Daoy (cell line): ENCODE measurements at regions not wholly inside any gene's neighbourhood (a gene's known extent, or its start where the extent isn't known, plus 50 kb on each side); places are given as distances from the start of the nearest gene placed in this dataset.

ENCODE experiments used
- DNase-seq: peaks from one replicate; pipeline ENCODE4 v3.0.0-alpha.2; 2015; ENCODE audit warnings: low read depth

DNA sequence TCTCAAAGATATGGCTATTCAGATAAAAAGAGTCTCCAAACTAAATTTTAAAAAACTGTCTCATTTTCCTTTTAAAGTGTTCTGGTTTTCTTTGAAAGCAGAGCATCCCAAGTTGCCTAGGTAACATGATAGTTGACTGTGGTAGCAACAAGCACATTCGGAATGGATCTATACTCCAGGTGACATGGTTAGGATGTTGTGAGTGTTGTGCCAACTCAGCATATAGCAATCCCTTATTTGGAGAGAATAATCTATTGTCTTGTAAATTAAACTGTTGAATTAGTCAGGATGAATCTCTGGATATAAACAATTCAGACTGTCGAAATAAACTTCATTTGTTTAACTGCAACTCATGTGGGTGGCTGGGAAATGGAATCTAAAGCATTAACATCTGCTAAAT is 418.6 kb downstream of the TUSC7 start:
- no peak for DNase-seq

DNA sequence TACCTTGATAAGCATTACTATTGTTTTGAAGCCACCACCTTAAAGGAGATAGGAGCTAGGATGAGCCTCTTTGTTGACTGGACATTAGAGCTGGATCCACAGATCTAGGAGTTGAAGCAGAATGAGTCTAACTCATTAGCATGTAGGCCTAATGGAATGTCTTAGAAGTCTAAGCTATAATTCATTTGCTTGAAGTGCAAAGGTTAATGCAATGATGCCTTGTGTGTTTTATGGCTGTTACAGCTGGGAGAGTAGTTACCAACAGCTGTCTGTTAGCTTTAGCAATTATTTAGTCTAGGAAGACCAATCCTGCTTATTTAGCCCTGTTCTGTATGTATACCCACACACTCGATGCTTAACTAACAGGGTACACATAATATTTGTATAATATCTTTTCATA is 419.3 kb downstream of the TUSC7 start:
- no peak for DNase-seq

DNA sequence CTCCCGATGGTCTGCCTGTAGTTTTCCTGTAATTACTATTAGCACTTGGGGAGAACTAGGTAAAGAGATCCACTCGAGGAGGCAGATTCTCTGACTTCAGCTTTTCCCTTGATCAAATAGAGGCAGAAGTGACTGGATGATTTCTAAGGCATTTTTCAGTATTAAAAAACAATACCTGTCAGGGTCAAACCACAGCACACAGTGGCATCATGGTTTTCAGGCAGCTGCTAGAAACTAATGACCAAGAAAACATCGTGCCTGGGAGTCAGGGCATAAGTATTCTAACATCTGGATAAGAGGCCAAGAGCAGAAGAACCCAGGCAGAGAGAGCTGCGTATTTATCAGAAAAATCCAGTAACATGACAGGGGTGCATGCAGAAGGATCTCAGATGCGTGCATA is 419.9 kb downstream of the TUSC7 start:
- DNase-seq, result no peak

GRCh38 chr3:117130222-117130621 is 420.6 kb downstream of the TUSC7 start:
- no peak for DNase-seq

GRCh38 chr3:117131259-117131658 is 421.7 kb downstream of the TUSC7 start:
- DNase-seq, result no peak

- DNase-seq, result no peak
Observed at GRCh38 chr3:117133066-117133465, 423.5 kb downstream of the TUSC7 start.

GRCh38 chr3:117135207-117135606 is 425.6 kb downstream of the TUSC7 start:
- no peak for DNase-seq

- no peak for DNase-seq
Observed at GRCh38 chr3:117136003-117136402, 426.4 kb downstream of the TUSC7 start.

- no peak for DNase-seq
Observed at GRCh38 chr3:117137065-117137464, 427.5 kb downstream of the TUSC7 start.

DNA sequence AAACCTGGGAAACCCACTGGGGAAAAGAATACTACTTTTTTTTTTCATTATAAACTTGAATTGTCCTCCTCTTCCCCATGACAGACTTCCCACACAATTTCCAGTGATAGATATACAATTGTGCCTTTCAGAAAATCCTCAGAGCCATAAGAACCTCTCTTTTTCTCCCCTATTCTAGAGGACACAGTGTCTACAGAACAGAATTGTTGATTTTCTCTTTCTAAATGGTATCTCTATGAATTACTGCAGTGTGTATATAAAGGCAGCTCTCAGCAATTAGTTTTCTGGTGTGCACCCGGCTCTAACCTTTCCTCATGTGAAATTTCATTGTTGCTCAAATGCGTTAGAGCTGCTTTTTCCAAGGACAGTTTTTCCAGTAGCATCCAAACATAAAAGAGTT is 430.1 kb downstream of the TUSC7 start:
- DNase-seq, result no peak

DNA sequence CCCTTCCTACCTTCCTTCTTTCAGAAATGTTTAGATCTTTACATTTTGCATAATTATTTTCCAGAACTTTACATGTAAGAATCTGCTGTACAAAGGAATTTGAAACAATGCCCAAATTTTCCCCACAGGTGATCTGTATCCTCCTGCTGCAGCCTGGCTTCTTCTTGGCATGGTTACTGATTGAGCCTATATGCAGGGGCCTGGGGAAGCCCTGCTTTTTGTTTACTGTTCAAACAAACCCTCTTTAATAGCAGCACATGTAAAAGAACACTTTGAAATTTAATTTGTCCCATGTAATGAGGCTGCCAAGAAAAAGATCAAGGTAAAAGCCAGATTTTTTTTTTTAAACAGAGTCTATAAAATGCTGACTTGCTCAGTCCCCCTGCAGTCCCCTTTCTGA is 432.2 kb downstream of the TUSC7 start:
- DNase-seq, result no peak

GRCh38 chr3:117144853-117145252 is 435.3 kb downstream of the TUSC7 start:
- DNase-seq, result no peak

- DNase-seq, result no peak
Observed at GRCh38 chr3:117145677-117146076, 436.1 kb downstream of the TUSC7 start.

DNA sequence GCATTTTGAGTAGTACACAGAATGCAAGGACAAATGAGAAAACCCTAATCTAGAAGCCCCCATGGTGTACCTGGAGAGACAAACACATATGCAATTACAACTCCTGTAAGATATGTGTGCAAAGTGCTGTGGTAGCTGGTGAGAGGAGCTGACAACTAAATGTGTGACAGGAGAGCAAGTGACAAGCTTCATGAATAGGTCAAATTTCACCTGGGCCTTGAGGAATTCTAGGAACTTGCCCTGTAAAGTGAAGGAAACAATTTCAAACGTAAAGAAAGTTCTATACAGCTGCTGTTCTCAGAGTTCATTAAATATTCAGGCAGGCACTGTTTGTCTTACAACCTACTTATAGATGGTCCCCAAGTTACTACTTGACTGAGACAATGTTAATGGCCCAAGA is 437.0 kb downstream of the TUSC7 start:
- no peak for DNase-seq

DNA sequence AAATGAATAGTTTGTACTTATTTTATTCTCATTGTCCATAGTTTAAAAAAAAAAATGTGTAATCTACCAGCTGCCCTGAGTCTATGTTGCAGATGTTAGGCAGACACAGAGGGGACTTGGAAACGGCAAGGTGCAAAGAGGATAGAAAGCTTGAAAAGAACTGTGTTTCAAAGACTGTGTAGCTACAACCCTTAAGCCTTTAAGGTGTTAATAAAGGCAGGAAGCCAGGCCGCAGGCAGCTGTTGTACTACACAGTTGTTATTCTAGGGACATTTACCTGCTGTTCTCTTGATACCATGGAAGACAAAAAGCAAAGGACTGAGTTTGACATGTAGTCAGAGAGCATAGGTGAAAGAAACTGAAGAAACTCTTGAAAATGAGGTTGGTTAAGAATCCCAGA is 440.0 kb downstream of the TUSC7 start:
- DNase-seq, result no peak

DNA sequence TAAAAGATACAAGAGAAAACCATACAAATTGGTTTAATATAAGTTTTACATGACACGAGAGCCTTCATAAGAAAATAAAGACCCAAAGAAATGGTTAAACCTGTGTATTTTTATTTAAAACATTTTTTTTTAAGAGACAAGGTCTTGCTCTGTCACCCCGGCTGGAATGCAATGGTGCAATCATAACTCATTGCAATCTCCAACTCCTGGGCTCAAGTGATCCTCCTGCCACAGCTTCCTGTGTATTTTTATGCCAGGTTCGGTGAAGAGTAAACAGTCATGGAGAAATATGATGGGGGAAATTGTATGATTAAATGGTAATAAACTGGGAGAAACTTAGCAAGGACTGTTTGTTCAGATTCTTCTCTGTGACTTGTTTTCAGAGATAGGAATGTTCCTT is 441.0 kb downstream of the TUSC7 start:
- no peak for DNase-seq

DNA sequence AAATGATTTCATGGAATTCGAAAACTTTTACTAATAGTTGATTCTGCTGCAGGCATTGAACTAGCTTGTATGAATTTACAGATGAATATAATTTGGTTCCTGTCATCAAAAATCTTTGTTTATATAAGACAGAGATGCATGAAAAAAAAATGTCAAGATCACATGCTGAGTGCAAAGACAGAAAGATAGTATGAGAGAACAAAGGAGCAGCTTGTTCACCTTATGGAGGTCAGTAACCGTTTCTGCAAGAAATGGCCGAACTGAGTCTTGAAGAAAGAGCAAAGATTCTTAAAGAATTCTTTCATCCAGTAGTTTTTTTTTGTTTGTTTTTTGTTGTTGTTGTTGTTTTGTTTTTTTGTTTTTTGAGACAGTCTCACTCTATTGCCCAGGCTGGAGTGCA is 450.6 kb downstream of the TUSC7 start:
- no peak for DNase-seq

DNA sequence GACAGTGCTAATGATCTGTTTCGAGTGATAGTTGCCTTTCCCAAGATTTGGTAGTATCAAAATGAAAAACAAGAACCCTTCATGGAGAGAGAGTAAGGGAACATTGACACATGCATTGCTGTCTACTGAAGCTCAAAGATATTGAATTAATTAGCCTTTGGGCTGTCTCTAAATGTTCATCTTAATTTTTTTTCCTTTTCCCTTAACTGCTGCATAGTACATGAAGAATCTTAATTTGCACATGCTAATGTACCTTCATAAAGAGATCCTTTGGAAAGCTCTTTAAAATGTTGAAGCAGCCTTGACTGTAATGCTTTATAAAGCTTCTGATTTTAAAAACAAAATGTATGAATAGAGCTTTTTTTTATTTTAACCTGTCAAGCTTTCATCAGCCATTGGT is 452.2 kb downstream of the TUSC7 start:
- no peak for DNase-seq

DNA sequence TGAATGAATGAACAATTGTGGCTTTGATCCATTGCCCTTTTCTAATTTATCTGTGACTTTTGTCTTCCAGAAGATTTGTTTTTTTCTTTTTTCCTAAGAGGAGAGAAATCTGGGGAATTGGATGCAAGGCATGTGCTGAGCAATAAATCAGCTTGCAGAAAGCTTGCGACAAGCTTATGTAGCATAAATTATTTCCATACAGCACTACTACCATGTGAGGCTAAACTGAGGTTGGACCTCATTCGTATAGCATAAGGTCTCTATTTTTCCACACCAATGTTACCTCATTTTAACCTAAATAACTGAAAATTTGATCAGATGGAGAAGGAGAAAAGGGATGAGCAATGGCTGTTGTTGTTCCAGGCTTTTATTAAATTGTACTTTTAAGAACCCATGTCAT is 455.6 kb downstream of the TUSC7 start:
- no peak for DNase-seq

DNA sequence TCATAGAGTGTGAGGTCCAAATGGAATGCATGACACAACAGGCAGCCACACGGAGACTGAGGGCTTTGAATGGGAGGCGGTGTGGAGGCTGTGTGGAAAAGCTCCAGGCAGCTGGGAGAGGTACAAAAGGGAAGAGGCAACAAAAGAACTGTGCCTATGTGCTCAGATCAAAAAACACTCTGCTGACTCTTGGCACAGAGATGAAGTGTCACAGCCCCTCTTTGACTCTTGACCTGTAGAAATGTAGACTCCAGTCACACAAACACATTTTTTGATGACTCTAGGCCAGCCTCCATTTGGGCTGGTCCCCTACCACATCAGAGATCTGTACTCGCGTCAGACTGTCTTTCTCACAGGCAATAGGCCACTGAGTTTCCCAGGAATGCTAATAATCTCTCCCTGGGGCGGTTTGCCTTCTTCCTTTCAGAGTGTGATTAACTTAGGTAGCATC is 456.0 kb downstream of the TUSC7 start:
- no peak for DNase-seq

DNA sequence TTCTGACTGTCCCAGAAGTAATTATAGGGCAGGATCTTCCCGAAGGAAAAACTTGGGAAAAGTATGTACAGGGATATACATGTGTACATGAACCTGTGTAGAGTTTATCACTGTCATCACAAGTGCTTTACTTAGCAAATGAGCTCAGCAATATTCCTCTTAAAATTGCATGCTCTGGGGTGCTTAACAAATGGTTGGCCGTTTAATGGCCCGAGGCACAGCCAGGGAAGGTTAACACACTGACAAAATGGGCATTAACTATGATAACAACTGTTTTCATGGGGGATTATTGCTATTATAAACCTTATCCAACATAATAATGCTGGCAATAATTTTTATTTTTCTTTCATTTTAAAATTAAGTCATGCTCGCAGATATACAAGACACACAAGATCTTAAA is 459.3 kb downstream of the TUSC7 start:
- no peak for DNase-seq

DNA sequence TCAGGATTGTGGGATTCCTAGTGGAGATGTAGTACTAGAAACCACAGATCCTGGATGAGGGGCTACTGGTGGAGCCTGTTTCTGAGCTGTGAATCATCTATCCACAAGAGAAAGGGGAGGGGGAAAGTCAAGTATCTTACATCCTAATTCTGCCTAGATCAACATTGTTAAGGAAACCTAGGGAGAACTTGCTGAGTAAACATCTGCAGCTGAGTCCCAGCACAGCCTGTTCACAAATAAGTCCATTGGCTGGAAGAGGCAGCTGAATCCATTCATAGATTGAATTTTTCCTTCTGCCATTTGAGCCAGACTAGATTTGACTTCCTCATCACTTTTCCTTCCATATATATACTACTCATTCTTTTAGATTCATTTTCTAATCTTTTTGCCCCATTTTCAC is 460.5 kb downstream of the TUSC7 start:
- no peak for DNase-seq

DNA sequence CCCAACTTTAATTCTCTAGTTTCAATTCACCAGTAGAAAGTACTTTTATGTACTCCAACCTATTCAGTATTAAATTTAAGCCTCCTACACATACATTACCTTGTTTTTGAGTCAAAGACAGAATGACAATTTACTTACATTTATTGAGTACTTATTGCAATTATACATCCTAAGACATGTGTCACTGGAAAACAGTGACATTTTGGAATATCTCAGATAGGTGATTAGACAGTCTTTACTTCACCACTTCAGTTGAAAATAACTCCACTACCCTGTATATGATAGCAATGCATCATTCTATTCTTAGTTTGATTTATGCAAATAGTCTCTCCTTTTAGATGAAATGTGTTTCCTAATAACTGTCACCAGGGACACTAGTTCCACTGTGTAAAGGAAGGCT is 461.5 kb downstream of the TUSC7 start:
- no peak for DNase-seq

- DNase-seq, result no peak
Observed at GRCh38 chr3:117172426-117172825, 462.8 kb downstream of the TUSC7 start.

- DNase-seq, result no peak
Observed at GRCh38 chr3:117181222-117181621, 471.6 kb downstream of the TUSC7 start.
